Peyer's patch (tissue), 4 donors: ENCODE measurements at regions not wholly inside any gene's neighbourhood (a gene's known extent, or its start where the extent isn't known, plus 50 kb on each side); places are given as distances from the start of the nearest gene placed in this dataset.

Experiments
- DNase-seq, 3 donors: peaks; one replicate each; pipeline ENCODE4 v3.0.0-alpha.2; 2017 to 2019
- H3K27ac ChIP-seq, 4 donors: fragments of 200-600 bp; sonication (generic); one replicate each; pipeline ENCODE4 v1.5.1; 2016 to 2019
- H3K27me3 ChIP-seq, 2 donors: fragments of 200-600 bp; sonication (generic); one replicate each; pipeline ENCODE4 v1.5.1; 2019
- H3K36me3 ChIP-seq, 3 donors: fragments of 200-600 bp; sonication (generic); one replicate each; pipeline ENCODE4 v1.5.1; 2016 to 2019
- H3K4me1 ChIP-seq, 4 donors: fragments of 200-600 bp; sonication (generic); one replicate each; pipeline ENCODE4 v1.5.1; 2016 to 2019
- H3K4me3 ChIP-seq, 4 donors: fragments of 200-600 bp; sonication (generic); 1 replicate in 3 of 4; 2 replicates in 1 of 4; pipeline ENCODE4 v1.5.1; 2016 to 2019; ENCODE audit warnings: mild to moderate bottlenecking in 1 of 4
- H3K9me3 ChIP-seq, 4 donors: fragments of 200-600 bp; sonication (generic); one replicate each; pipeline ENCODE4 v1.5.1; 2016 to 2019; ENCODE audit warnings: mild to moderate bottlenecking in 1 of 4
- CTCF ChIP-seq, 6 experiments: fragments of 450-650 bp in 4 of 6; fragments of 200-600 bp in 2 of 6; sonication (generic) in 1 of 6; IDR thresholded peaks; one replicate each; pipeline ENCODE4 v1.5.1; 2017 to 2019; ENCODE audit warnings: antibody characterized with exemption in 6 of 6, mild to moderate bottlenecking in 3 of 6, moderate library complexity in 1 of 6
- POLR2A ChIP-seq, 2 donors: fragments of 450-650 bp; IDR thresholded peaks; one replicate each; pipeline ENCODE4 v1.5.1; 2017; ENCODE audit warnings: antibody characterized with exemption in 2 of 2, mild to moderate bottlenecking in 2 of 2, moderate library complexity in 2 of 2

- Histone ChIP-seq H3K27me3 (no peaks in the 10 kb centered on the region), H3K4me1 (no peaks in the 10 kb centered on the region), H3K36me3 (no peaks in the 10 kb centered on the region), H3K9me3 (no peaks in the 10 kb centered on the region), H3K27ac (no peak overlapping the region), H3K4me3 (no peak overlapping the region)
- TF ChIP-seq CTCF (IDR thresholded peaks at IDR 0.05): no peak
- TF ChIP-seq POLR2A (IDR thresholded peaks at IDR 0.05): no peak
- no peak for DNase-seq
These were observed 565.7 kb downstream of the PYDC2 start for GRCh38 chr3:192026661-192027060.

- Histone ChIP-seq H3K4me3 (no peak overlapping the region), H3K27me3 (no peaks in the 10 kb centered on the region), H3K27ac (no peak overlapping the region), H3K4me1 (no peaks in the 10 kb centered on the region), H3K9me3 (no peaks in the 10 kb centered on the region), H3K36me3 (no peaks in the 10 kb centered on the region)
- no peak for TF ChIP-seq POLR2A (IDR thresholded peaks at IDR 0.05)
- no peak for TF ChIP-seq CTCF (IDR thresholded peaks at IDR 0.05)
- DNase-seq: no peak
These were observed 571.0 kb downstream of the PYDC2 start for GRCh38 chr3:192031941-192032340.

- Histone ChIP-seq H3K27ac (no peak overlapping the region), H3K27me3 (no peaks in the 10 kb centered on the region), H3K9me3 (no peaks in the 10 kb centered on the region), H3K4me1 (no peaks in the 10 kb centered on the region), H3K4me3 (no peak overlapping the region), H3K36me3 (no peaks in the 10 kb centered on the region)
- DNase-seq: no peak
- TF ChIP-seq POLR2A (IDR thresholded peaks at IDR 0.05): no peak
- TF ChIP-seq CTCF (IDR thresholded peaks at IDR 0.05): no peak
These were observed 572.3 kb downstream of the PYDC2 start for GRCh38 chr3:192033246-192033645.

GRCh38 chr3:192038726-192039125 lies 577.8 kb downstream of the PYDC2 start:
- Histone ChIP-seq H3K27me3 (no peaks in the 10 kb centered on the region), H3K9me3 (no peaks in the 10 kb centered on the region), H3K36me3 (no peaks in the 10 kb centered on the region), H3K4me1 (no peaks in the 10 kb centered on the region), H3K4me3 (no peak overlapping the region), H3K27ac (no peak overlapping the region)
- TF ChIP-seq CTCF (IDR thresholded peaks at IDR 0.05) (no peak), POLR2A (IDR thresholded peaks at IDR 0.05) (no peak)
- DNase-seq: no peak

GRCh38 chr3:192039593-192039992 lies 578.6 kb downstream of the PYDC2 start:
- no peaks in the 10 kb centered on the region for H3K27me3 ChIP-seq
- H3K4me1 ChIP-seq: no peaks in the 10 kb centered on the region
- peaks cover 0 to 3% (median 0%) of the 10 kb centered on the region in 4 donors for H3K9me3 ChIP-seq
- H3K4me3 ChIP-seq: no peak overlapping the region
- TF ChIP-seq POLR2A (IDR thresholded peaks at IDR 0.05) (no peak), CTCF (IDR thresholded peaks at IDR 0.05) (no peak)
- H3K36me3 ChIP-seq: no peaks in the 10 kb centered on the region
- DNase-seq: no peak
- no peak overlapping the region for H3K27ac ChIP-seq
